ENCODE measurements at regions not wholly inside any gene's neighbourhood (a gene's known extent, or its start where the extent isn't known, plus 50 kb on each side); places are given as distances from the start of the nearest gene placed in this dataset.

DNA sequence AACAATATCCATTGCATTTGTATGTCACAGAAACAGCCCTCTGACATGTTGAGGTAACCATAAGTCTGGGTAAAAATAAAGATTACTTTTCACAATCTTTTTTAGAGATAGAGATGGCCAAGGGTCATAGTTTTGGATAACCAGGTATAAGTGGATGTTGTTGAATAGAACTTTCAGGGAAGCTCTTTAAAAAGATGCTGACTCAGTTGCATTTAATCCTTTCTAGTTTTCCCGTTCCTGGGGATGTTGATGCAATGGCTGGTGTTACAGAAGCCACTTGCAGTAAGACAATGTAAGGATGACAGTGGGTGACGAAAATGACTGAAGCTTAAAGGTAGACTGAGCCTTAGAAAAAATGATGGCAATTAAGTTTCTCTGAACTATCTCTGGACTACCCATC lies 1473.7 kb downstream of the AACS start:
- TF ChIP-seq EZH2 (IDR thresholded peaks at IDR 0.05; ENCODE audit: insufficient read depth, poor library complexity, severe bottlenecking) (no peak), EZH2phosphoT487 (IDR thresholded peaks at IDR 0.05; ENCODE audit: insufficient read depth, low read depth) (no peak)

All from GM23248 (cell line).